Hepatocyte (in vitro differentiated cells): ENCODE measurements at regions not wholly inside any gene's neighbourhood (a gene's known extent, or its start where the extent isn't known, plus 50 kb on each side); places are given as distances from the start of the nearest gene placed in this dataset.

Source experiments
- DNase-seq: peaks from one replicate; pipeline ENCODE4 v3.0.0-alpha.2; 2016; ENCODE audit warnings: low spot score
- H2AFZ ChIP-seq: fragments of 200-600 bp; sonication (generic); 2 replicates; pipeline ENCODE4 v1.6.0; 2016; ENCODE audit warnings: antibody characterized with exemption, mild to moderate bottlenecking
- H3K27ac ChIP-seq: fragments of 200-600 bp; sonication (generic); 2 replicates; pipeline ENCODE4 v1.5.1; 2016; ENCODE audit warnings: mild to moderate bottlenecking
- H3K27me3 ChIP-seq: fragments of 200-600 bp; sonication (generic); 2 replicates; pipeline ENCODE4 v1.6.1; 2016
- H3K36me3 ChIP-seq: fragments of 200-600 bp; sonication (generic); replicated peaks from 2 replicates; pipeline ENCODE4 v1.5.1; 2016; ENCODE audit warnings: low read depth; ENCODE audit not compliant: insufficient read depth
- H3K4me1 ChIP-seq: fragments of 200-600 bp; sonication (generic); 2 replicates; pipeline ENCODE4 v1.5.1; 2016; ENCODE audit warnings: mild to moderate bottlenecking, moderate library complexity; ENCODE audit not compliant: insufficient read depth
- H3K4me2 ChIP-seq: fragments of 200-600 bp; sonication (generic); 2 replicates; pipeline ENCODE4 v1.6.0; 2016
- H3K4me3 ChIP-seq: fragments of 200-600 bp; sonication (generic); 2 replicates; pipeline ENCODE4 v1.5.1; 2016; ENCODE audit warnings: mild to moderate bottlenecking
- H3K79me2 ChIP-seq: fragments of 200-600 bp; sonication (generic); 2 replicates; pipeline ENCODE4 v1.6.0; 2017; ENCODE audit warnings: mild to moderate bottlenecking
- H3K9me2 ChIP-seq: fragments of 200-600 bp; sonication (generic); replicated peaks from 2 replicates; pipeline ENCODE4 v1.6.0; 2017; ENCODE audit warnings: mild to moderate bottlenecking; ENCODE audit not compliant: insufficient read depth
- H3K9me3 ChIP-seq: fragments of 200-600 bp; sonication (generic); 2 replicates; pipeline ENCODE4 v1.5.1; 2016; ENCODE audit warnings: low read depth, mild to moderate bottlenecking
- H4K20me1 ChIP-seq: fragments of 200-600 bp; sonication (generic); 2 replicates; pipeline ENCODE4 v1.6.0; 2016; ENCODE audit warnings: mild to moderate bottlenecking; ENCODE audit not compliant: insufficient read depth, poor library complexity, severe bottlenecking
- CTCF ChIP-seq: fragments of 200-600 bp; sonication (generic); IDR thresholded peaks from 2 replicates; pipeline ENCODE4 v1.5.1; 2016; ENCODE audit warnings: antibody characterized with exemption, mild to moderate bottlenecking; ENCODE audit not compliant: poor library complexity
- EZH2 ChIP-seq: fragments of 200-600 bp; sonication (generic); IDR thresholded peaks from 2 replicates; pipeline ENCODE4 v1.6.1; 2016; ENCODE audit warnings: antibody characterized with exemption, mild to moderate bottlenecking, borderline replicate concordance
- EZH2phosphoT487 ChIP-seq: fragments of 200-600 bp; sonication (generic); IDR thresholded peaks from one replicate; pipeline ENCODE4 v1.6.1; 2018; ENCODE audit warnings: antibody characterized with exemption, mild to moderate bottlenecking, low read depth, moderate library complexity; ENCODE audit not compliant: unreplicated experiment, severe bottlenecking
- WGBS: methylation state at CpG from one replicate; pipeline ENCODE4 v1.1.6; 2016; ENCODE audit warnings: low lambda C conversion rate; ENCODE audit errors: missing lambda C conversion rate; 5-methylcytosine and 5-hydroxymethylcytosine counted together

- Histone ChIP-seq H2AFZ (no peak overlapping the region), H3K9me3 (peaks cover 12% of the 10 kb centered on the region), H3K36me3 (no peaks in the 10 kb centered on the region), H3K27me3 (no peaks in the 10 kb centered on the region), H3K4me2 (peak overlapping the region; percentile 1), H3K4me3 (no peak overlapping the region), H3K4me1 (no peaks in the 10 kb centered on the region), H3K79me2 (no peaks in the 10 kb centered on the region), H3K9me2 (no peaks in the 10 kb centered on the region), H3K27ac (peak overlapping the region; percentile 60), H4K20me1 (no peaks in the 10 kb centered on the region)
- TF ChIP-seq EZH2 = no peak
- TF ChIP-seq CTCF = no peak
- no peak for TF ChIP-seq EZH2phosphoT487
- no peak for DNase-seq
- WGBS = 89% methylated on average over 2 of the region's 2 CpGs
These were observed 71.4 kb upstream of the UGT2B10 start for GRCh38 chr4:68744368-68744767.

GRCh38 chr4:68748181-68748991, 67.4 kb upstream of the UGT2B10 start:
- Histone ChIP-seq H4K20me1 (no peaks in the 10 kb centered on the region), H3K4me3 (no peak overlapping the region), H3K27me3 (no peaks in the 10 kb centered on the region), H3K4me1 (no peaks in the 10 kb centered on the region), H2AFZ (no peak overlapping the region), H3K9me3 (peaks cover 6% of the 10 kb centered on the region), H3K79me2 (no peaks in the 10 kb centered on the region), H3K9me2 (no peaks in the 10 kb centered on the region), H3K4me2 (no peak overlapping the region), H3K36me3 (no peaks in the 10 kb centered on the region), H3K27ac (peak overlapping the region; percentile 72)
- 71% methylated on average over 8 of the region's 8 CpGs for WGBS
- DNase-seq = peak; percentile 13
- TF ChIP-seq EZH2 (no peak), CTCF (no peak), EZH2phosphoT487 (no peak)

GRCh38 chr4:68750555-68750954, 65.2 kb upstream of the UGT2B10 start:
- TF ChIP-seq EZH2 = no peak
- no peak overlapping the region for H3K4me3 ChIP-seq
- no peaks in the 10 kb centered on the region for H3K79me2 ChIP-seq
- H3K36me3 ChIP-seq = no peaks in the 10 kb centered on the region
- no peak overlapping the region for H2AFZ ChIP-seq
- H3K4me2 ChIP-seq = no peak overlapping the region
- no peaks in the 10 kb centered on the region for H4K20me1 ChIP-seq
- H3K27ac ChIP-seq = no peak overlapping the region
- no peaks in the 10 kb centered on the region for H3K27me3 ChIP-seq
- DNase-seq = no peak
- no peaks in the 10 kb centered on the region for H3K9me2 ChIP-seq
- H3K4me1 ChIP-seq = no peaks in the 10 kb centered on the region
- H3K9me3 ChIP-seq = peaks cover 6% of the 10 kb centered on the region

GRCh38 chr4:68751138-68751537, 64.7 kb upstream of the UGT2B10 start:
- H3K79me2 ChIP-seq = no peaks in the 10 kb centered on the region
- H3K9me2 ChIP-seq = no peaks in the 10 kb centered on the region
- H4K20me1 ChIP-seq = no peaks in the 10 kb centered on the region
- WGBS = 69% methylated on average over 4 of the region's 4 CpGs
- TF ChIP-seq EZH2 = no peak
- no peak for TF ChIP-seq EZH2phosphoT487
- TF ChIP-seq CTCF = no peak
- no peaks in the 10 kb centered on the region for H3K4me1 ChIP-seq
- H3K27ac ChIP-seq = no peak overlapping the region
- H3K36me3 ChIP-seq = no peaks in the 10 kb centered on the region
- H3K9me3 ChIP-seq = peaks cover 6% of the 10 kb centered on the region
- DNase-seq = no peak
- no peak overlapping the region for H3K4me3 ChIP-seq
- H2AFZ ChIP-seq = no peak overlapping the region
- no peaks in the 10 kb centered on the region for H3K27me3 ChIP-seq
- H3K4me2 ChIP-seq = no peak overlapping the region
